WTC11 (cell line): ENCODE measurements at regions not wholly inside any gene's neighbourhood (a gene's known extent, or its start where the extent isn't known, plus 50 kb on each side); places are given as distances from the start of the nearest gene placed in this dataset.

Experiments
- ATAC-seq: fragments of 200-7000 bp; cut with Tn5 transposase; 2 replicates; pipeline ENCODE4 v1.10.0; 2021; ENCODE audit warnings: mild to moderate bottlenecking, moderate library complexity
- CTCF ChIA-PET: fragments of 300-600 bp; sonication (Branson Sonifier 250); formaldehyde crosslinking; loops from one replicate; lab custom pipeline; 2021; ENCODE audit warnings: antibody characterized with exemption; lab: Charles Lee
- POLR2A ChIA-PET: fragments of 350-600 bp; sonication (Branson Sonifier 250); formaldehyde crosslinking; loops from one replicate; lab custom pipeline; 2021; ENCODE audit warnings: antibody characterized with exemption; lab: Charles Lee
- DNase-seq: peaks from one replicate; pipeline ENCODE4 v3.0.0; 2021; ENCODE audit warnings: low spot score
- H3K27ac Mint-ChIP-seq: 2 replicates; pipeline ENCODE4 v1.8.0; 2021; ENCODE audit warnings: mixed read lengths
- H3K27me3 Mint-ChIP-seq: 2 replicates; pipeline ENCODE4 v1.8.0; 2021; ENCODE audit warnings: low read depth, mild to moderate bottlenecking, moderate library complexity, mixed read lengths
- H3K36me3 Mint-ChIP-seq: 2 replicates; pipeline ENCODE4 v1.8.0; 2021; ENCODE audit warnings: mixed read lengths
- H3K4me1 Mint-ChIP-seq: 2 replicates; pipeline ENCODE4 v1.8.0; 2022; ENCODE audit warnings: mixed read lengths
- H3K4me3 Mint-ChIP-seq: 2 replicates; pipeline ENCODE4 v1.8.0; 2021; ENCODE audit warnings: mild to moderate bottlenecking, moderate library complexity, mixed read lengths
- H3K9me3 Mint-ChIP-seq: 2 replicates; pipeline ENCODE4 v1.8.0; 2021; ENCODE audit warnings: mixed read lengths
- CBFB ChIP-seq: sonication (generic); formaldehyde crosslinking; IDR thresholded peaks from 2 replicates; pipeline ENCODE4 v1.8.1; 2022; ENCODE audit warnings: mild to moderate bottlenecking, low read depth, missing genetic modification reagents
- CREB1 ChIP-seq: sonication (generic); formaldehyde crosslinking; IDR thresholded peaks from 2 replicates; pipeline ENCODE4 v1.8.0; 2023; ENCODE audit warnings: mild to moderate bottlenecking, missing genetic modification reagents
- EMX1 ChIP-seq: fragments of 250-450 bp; sonication (Bioruptor Pico); IDR thresholded peaks from 2 replicates; pipeline ENCODE4 v1.8.0; 2021; ENCODE audit warnings: mild to moderate bottlenecking
- GABPB1 ChIP-seq: sonication (generic); formaldehyde crosslinking; IDR thresholded peaks from 2 replicates; pipeline ENCODE4 v1.8.1; 2023; ENCODE audit warnings: mild to moderate bottlenecking, missing genetic modification reagents
- JAZF1 ChIP-seq: fragments of 250-450 bp; sonication (Bioruptor Pico); IDR thresholded peaks from 2 replicates; pipeline ENCODE4 v1.9.0; 2021; ENCODE audit warnings: moderate library complexity, mild to moderate bottlenecking, inconsistent platforms
- MYBL2 ChIP-seq: sonication (generic); formaldehyde crosslinking; IDR thresholded peaks from 2 replicates; pipeline ENCODE4 v1.8.1; 2023; ENCODE audit warnings: mild to moderate bottlenecking, moderate library complexity, missing genetic modification reagents
- STAT6 ChIP-seq: sonication (generic); formaldehyde crosslinking; conservative IDR thresholded peaks from 2 replicates; pipeline ENCODE4 v1.8.1; 2023; ENCODE audit warnings: mild to moderate bottlenecking, low read depth, missing genetic modification reagents, moderate library complexity
- TCF7 ChIP-seq: sonication (generic); formaldehyde crosslinking; IDR thresholded peaks from 2 replicates; pipeline ENCODE4 v1.8.0; 2022; ENCODE audit warnings: mild to moderate bottlenecking, low read depth, missing genetic modification reagents, moderate library complexity
- TEAD4 ChIP-seq: sonication (generic); formaldehyde crosslinking; IDR thresholded peaks from 2 replicates; pipeline ENCODE4 v1.8.0; 2022; ENCODE audit warnings: mild to moderate bottlenecking, missing genetic modification reagents
- TP53 ChIP-seq: sonication (generic); formaldehyde crosslinking; IDR thresholded peaks from 2 replicates; pipeline ENCODE4 v1.8.1; 2023; ENCODE audit warnings: mild to moderate bottlenecking, missing genetic modification reagents
- ZNF232 ChIP-seq: sonication (generic); formaldehyde crosslinking; IDR thresholded peaks from 2 replicates; pipeline ENCODE4 v1.8.0; 2022; ENCODE audit warnings: mild to moderate bottlenecking, missing genetic modification reagents
- ZNF416 ChIP-seq: fragments of 250-450 bp; sonication (Bioruptor Pico); IDR thresholded peaks from 2 replicates; pipeline ENCODE4 v1.9.0; 2021; ENCODE audit warnings: mild to moderate bottlenecking, inconsistent platforms
- ZNF532 ChIP-seq: fragments of 250-450 bp; sonication (Bioruptor Pico); IDR thresholded peaks from 2 replicates; pipeline ENCODE4 v1.9.0; 2021; ENCODE audit warnings: mild to moderate bottlenecking, borderline replicate concordance
- ZNF671 ChIP-seq: fragments of 250-450 bp; sonication (Bioruptor Pico); IDR thresholded peaks from 2 replicates; pipeline ENCODE4 v1.8.0; 2021; ENCODE audit warnings: mild to moderate bottlenecking
- ZSCAN18 ChIP-seq: fragments of 250-450 bp; sonication (Bioruptor Pico); IDR thresholded peaks from 2 replicates; pipeline ENCODE4 v2.1.2; 2022; ENCODE audit warnings: mild to moderate bottlenecking, moderate library complexity

- Mint-ChIP-seq H3K4me3 (no peak overlapping the region), H3K27ac (no peak overlapping the region), H3K9me3 (no peaks in the 10 kb centered on the region), H3K4me1 (peaks cover 35% of the 10 kb centered on the region), H3K36me3 (no peaks in the 10 kb centered on the region), H3K27me3 (no peaks in the 10 kb centered on the region)
- no peak for ATAC-seq
- POLR2A ChIA-PET: interaction anchor here (0.5 kb wide), 1 partner anchor 10 kb away, joined by 3 read pairs; no protein-coding TSS in a partner anchor
- CTCF ChIA-PET: interaction anchor here (0.7 to 1.9 kb wide), 2 partner anchors 38 to 90 kb away, joined by 3 to 7 read pairs; no protein-coding TSS in a partner anchor
- DNase-seq: no peak
- TF ChIP-seq CBFB (CRISPR knock-in tag): no peak
- no peak for TF ChIP-seq EMX1 (CRISPR knock-in tag)
- TF ChIP-seq STAT6 (CRISPR knock-in tag): no peak
- no peak for TF ChIP-seq ZNF671 (CRISPR knock-in tag)
- TF ChIP-seq MYBL2: no peak
- no peak for TF ChIP-seq JAZF1
Observed at GRCh38 chr2:216789081-216789480, 70.8 kb downstream of the TNP1 start.

GRCh38 chr2:216787851-216788540, 71.9 kb downstream of the TNP1 start:
- peaks cover 35% of the 10 kb centered on the region for H3K4me1 Mint-ChIP-seq
- ChIA-PET CTCF (interaction anchor here (0.5 to 1.9 kb wide), 9 partner anchors 11 to 1799 kb away, joined by 3 to 7 read pairs (median 3); no protein-coding TSS in a partner anchor), POLR2A (no interaction called here)
- no peaks in the 10 kb centered on the region for H3K36me3 Mint-ChIP-seq
- ATAC-seq (0 out of 2 replicates have a peak, but pooled peaks have one; percentile 27), DNase-seq (no peak)
- no peak overlapping the region for H3K4me3 Mint-ChIP-seq
- H3K27ac Mint-ChIP-seq: no peak overlapping the region
- no peaks in the 10 kb centered on the region for H3K9me3 Mint-ChIP-seq
- TF ChIP-seq TCF7 (CRISPR knock-in tag): no peak
- TF ChIP-seq TEAD4: no peak
- no peak for TF ChIP-seq ZNF416 (CRISPR knock-in tag)
- no peak for TF ChIP-seq ZNF232 (CRISPR knock-in tag)
- TF ChIP-seq ZSCAN18 (CRISPR knock-in tag): no peak
- TF ChIP-seq TP53 (CRISPR knock-in tag): no peak
- no peak for TF ChIP-seq CREB1 (CRISPR knock-in tag)
- no peak for TF ChIP-seq ZNF532 (CRISPR knock-in tag)
- no peak for TF ChIP-seq GABPB1 (CRISPR knock-in tag)
- TF ChIP-seq, all 79 proteins: peak for 0
- no peaks in the 10 kb centered on the region for H3K27me3 Mint-ChIP-seq
